Stomach (tissue), 8 donors: ENCODE measurements at regions not wholly inside any gene's neighbourhood (a gene's known extent, or its start where the extent isn't known, plus 50 kb on each side); places are given as distances from the start of the nearest gene placed in this dataset.

Experiments used
- DNase-seq, 2 donors: peaks; one replicate each; pipeline versions ENCODE4 v3.0.0 to v3.0.0-alpha.2; 2013 to 2019
- H3K27ac ChIP-seq, 5 donors: fragments of 200-600 bp in 4 of 5; sonication (generic) in 4 of 5; one replicate each; pipeline ENCODE4 v1.5.1; 2013 to 2019; ENCODE audit warnings: mild to moderate bottlenecking in 1 of 5, moderate library complexity in 1 of 5
- H3K27me3 ChIP-seq, 3 donors: fragments of 200-600 bp; sonication (generic); one replicate each; pipeline ENCODE4 v1.5.1; 2017 to 2019; ENCODE audit warnings: mixed run types in 1 of 3
- H3K36me3 ChIP-seq, 4 donors: fragments of 200-600 bp; sonication (generic); 1 replicate in 3 of 4; 2 replicates in 1 of 4; pipeline ENCODE4 v1.5.1; 2016 to 2019
- H3K4me1 ChIP-seq, 4 donors: fragments of 200-600 bp; sonication (generic); one replicate each; pipeline ENCODE4 v1.5.1; 2016 to 2019
- H3K4me3 ChIP-seq, 4 donors: fragments of 200-600 bp; sonication (generic) in 3 of 4; one replicate each; pipeline ENCODE4 v1.5.1; 2016 to 2019; ENCODE audit warnings: mild to moderate bottlenecking in 1 of 4
- H3K9me3 ChIP-seq, 4 donors: fragments of 200-600 bp; sonication (generic); one replicate each; pipeline ENCODE4 v1.5.1; 2016 to 2019
- CTCF ChIP-seq, 7 experiments: fragments of 450-650 bp in 4 of 7; fragments of 200-600 bp in 3 of 7; sonication (generic) in 3 of 7; IDR thresholded peaks; one replicate each; pipeline ENCODE4 v1.5.1; 2016 to 2019; ENCODE audit warnings: antibody characterized with exemption in 7 of 7, control low read depth in 2 of 7, mild to moderate bottlenecking in 1 of 7
- EP300 ChIP-seq: sonication (generic); formaldehyde crosslinking; IDR thresholded peaks from one replicate; pipeline ENCODE4 v1.6.1; 2017; ENCODE audit warnings: antibody characterized with exemption
- POLR2A ChIP-seq, 4 donors: fragments of 450-650 bp; IDR thresholded peaks; one replicate each; pipeline ENCODE4 v1.6.1; 2016; ENCODE audit warnings: antibody characterized with exemption in 4 of 4, control low read depth in 2 of 4, mild to moderate bottlenecking in 1 of 4, moderate library complexity in 1 of 4
- POLR2AphosphoS5 ChIP-seq, 3 donors: sonication (generic); formaldehyde crosslinking; IDR thresholded peaks; one replicate each; pipeline ENCODE4 v1.6.1; 2016; ENCODE audit warnings: antibody characterized with exemption in 3 of 3
- WGBS, 5 donors: extraction: QIAGEN DNeasy Blood & Tissue Kit in 3 of 5; methylation state at CpG; one replicate each; pipeline versions ENCODE4 v1.1.5 to v1.1.7; 2013 to 2018; 5-methylcytosine and 5-hydroxymethylcytosine counted together
- intact Hi-C: fragments of 100-400 bp; cut with DNase I; formaldehyde crosslinking; loops from one replicate; pipeline ENCODE4 v1.15.1; 2023; ENCODE audit warnings: low total_unique reads
- donor health status: healthy with polysubstance abuse.
- donor health status: Bipolar disorder and iron deficiency.
- donor health status: healthy.

- no peak overlapping the region for H3K4me3 ChIP-seq
- DNase-seq, result no peak
- H3K9me3 ChIP-seq, result no peaks in the 10 kb centered on the region
- intact Hi-C loops, result no loop called here
- H3K27me3 ChIP-seq, result no peaks in the 10 kb centered on the region
- TF ChIP-seq EP300 (no peak), POLR2A (IDR thresholded peaks at IDR 0.05) (no peak), CTCF (IDR thresholded peaks at IDR 0.05) (no peak), POLR2AphosphoS5 (IDR thresholded peaks at IDR 0.05) (no peak)
- no peaks in the 10 kb centered on the region for H3K4me1 ChIP-seq
- WGBS, 5 donors, result 40 to 67% (median 52%) methylated on average over 1 of the region's 1 CpG
- no peaks in the 10 kb centered on the region for H3K36me3 ChIP-seq
- H3K27ac ChIP-seq, result no peak overlapping the region
Measured at GRCh38 chr6:85121158-85121557, 328.7 kb upstream of the NT5E start.

- no peaks in the 10 kb centered on the region for H3K4me1 ChIP-seq
- H3K27me3 ChIP-seq, result no peaks in the 10 kb centered on the region
- H3K9me3 ChIP-seq, result no peaks in the 10 kb centered on the region
- 62 to 80% (median 74%) methylated on average over 8 of the region's 8 CpGs for WGBS, 5 donors
- H3K27ac ChIP-seq, result no peak overlapping the region
- H3K4me3 ChIP-seq, result no peak overlapping the region
- DNase-seq, result no peak
- intact Hi-C loops, result no loop called here
- H3K36me3 ChIP-seq, result no peaks in the 10 kb centered on the region
- TF ChIP-seq CTCF (IDR thresholded peaks at IDR 0.05) (no peak), POLR2A (IDR thresholded peaks at IDR 0.05) (no peak), POLR2AphosphoS5 (IDR thresholded peaks at IDR 0.05) (no peak), EP300 (no peak)
Measured at GRCh38 chr6:85118652-85119235, 331.1 kb upstream of the NT5E start.

GRCh38 chr6:85118233-85118632 lies 331.6 kb upstream of the NT5E start:
- TF ChIP-seq EP300, result no peak
- TF ChIP-seq POLR2A (IDR thresholded peaks at IDR 0.05), result no peak
- TF ChIP-seq CTCF (IDR thresholded peaks at IDR 0.05), result no peak
- TF ChIP-seq POLR2AphosphoS5 (IDR thresholded peaks at IDR 0.05), result no peak
- Histone ChIP-seq H3K4me1 (no peaks in the 10 kb centered on the region), H3K27me3 (no peaks in the 10 kb centered on the region), H3K36me3 (no peaks in the 10 kb centered on the region), H3K4me3 (no peak overlapping the region), H3K9me3 (no peaks in the 10 kb centered on the region), H3K27ac (no peak overlapping the region)
- WGBS, 5 donors, result 70 to 75% (median 74%) methylated on average over 5 of the region's 5 CpGs
- DNase-seq, result no peak
- intact Hi-C loops, result no loop called here

- TF ChIP-seq CTCF (IDR thresholded peaks at IDR 0.05) (no peak), POLR2AphosphoS5 (IDR thresholded peaks at IDR 0.05) (no peak), EP300 (no peak), POLR2A (IDR thresholded peaks at IDR 0.05) (no peak)
- no peaks in the 10 kb centered on the region for H3K27me3 ChIP-seq
- DNase-seq, result no peak
- no peaks in the 10 kb centered on the region for H3K4me1 ChIP-seq
- intact Hi-C loops, result no loop called here
- H3K4me3 ChIP-seq, result no peak overlapping the region
- 47 to 67% (median 65%) methylated on average over 3 of the region's 3 CpGs for WGBS, 5 donors
- no peak overlapping the region for H3K27ac ChIP-seq
- no peaks in the 10 kb centered on the region for H3K36me3 ChIP-seq
- no peaks in the 10 kb centered on the region for H3K9me3 ChIP-seq
Measured at GRCh38 chr6:85116475-85116874, 333.4 kb upstream of the NT5E start.
